PFSK-1 (cell line): ENCODE measurements at regions not wholly inside any gene's neighbourhood (a gene's known extent, or its start where the extent isn't known, plus 50 kb on each side); places are given as distances from the start of the nearest gene placed in this dataset.

Experiments used
- FOXP2 ChIP-seq: optimal IDR thresholded peaks from 2 replicates; pipeline ENCODE3; 2011; ENCODE audit warnings: borderline replicate concordance, control low read depth, inconsistent platforms; ENCODE audit not compliant: insufficient read depth; ENCODE audit errors: extremely low read length, extremely low read depth
- POLR2AphosphoS5 ChIP-seq: IDR thresholded peaks from 2 replicates; pipeline ENCODE4 v1.6.1; 2012; ENCODE audit warnings: low read depth, mild to moderate bottlenecking, control low read depth, low read length, moderate library complexity
- REST ChIP-seq, 2 experiments: IDR thresholded peaks; 2 replicates each; pipeline versions ENCODE4 v1.6.1 to v1.8.0; 2011 to 2012; ENCODE audit warnings: low read depth in 2 of 2, low read length in 2 of 2, control low read depth in 1 of 2, inconsistent platforms in 1 of 2, mild to moderate bottlenecking in 1 of 2, moderate library complexity in 1 of 2; ENCODE audit not compliant: insufficient read depth in 1 of 2
- SIN3A ChIP-seq: IDR thresholded peaks from 2 replicates; pipeline ENCODE4 v1.6.1; 2012; ENCODE audit warnings: mild to moderate bottlenecking, low read length, moderate library complexity, borderline replicate concordance; ENCODE audit not compliant: insufficient read depth

- TF ChIP-seq SIN3A (no peak), REST (IDR thresholded peaks at IDR 0.05; ENCODE audit: insufficient read depth in 1 of 2, low read depth in 2 of 2, low read length in 2 of 2) (no peak), POLR2AphosphoS5 (no peak), FOXP2 (no peak)
Measured at GRCh38 chr17:34114174-34114573, 140.9 kb upstream of the CCL2 start.
